ENCODE measurements at regions not wholly inside any gene's neighbourhood (a gene's known extent, or its start where the extent isn't known, plus 50 kb on each side); places are given as distances from the start of the nearest gene placed in this dataset.

GRCh38 chr7:156549636-156550035 is 90.9 kb upstream of the RNF32 start:
- TF ChIP-seq EZH2phosphoT487 (IDR thresholded peaks at IDR 0.05; ENCODE audit: borderline replicate concordance, low read length) (no peak), CTCF (IDR thresholded peaks at IDR 0.05; ENCODE audit: low read depth, low read length, poor library complexity, severe bottlenecking) (no peak)

Data from DOHH2 (cell line).